ENCODE measurements at regions not wholly inside any gene's neighbourhood (a gene's known extent, or its start where the extent isn't known, plus 50 kb on each side); places are given as distances from the start of the nearest gene placed in this dataset.

DNA sequence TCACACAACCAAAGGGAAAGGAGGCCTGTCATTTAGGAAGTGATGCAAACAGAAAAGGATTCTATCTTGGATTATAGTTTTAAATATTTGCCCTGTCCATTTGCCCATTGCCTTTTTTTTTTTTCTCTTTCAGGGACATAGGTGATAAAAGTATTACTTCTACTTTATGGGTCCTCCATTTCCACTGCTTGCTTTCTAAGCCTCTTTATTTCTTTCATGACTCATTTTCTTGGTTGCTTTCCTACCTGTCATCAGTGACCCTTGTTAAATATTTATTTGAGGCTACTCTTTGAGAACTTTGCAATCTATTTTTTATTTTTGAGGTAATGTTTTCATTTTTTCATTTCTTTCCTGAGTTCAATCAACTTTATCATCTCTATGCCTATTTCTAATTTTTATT lies 522.9 kb upstream of the ARRDC3 start:
- no peaks in the 10 kb centered on the region for H3K9me3 Mint-ChIP-seq
- no peak for ATAC-seq
- no peak overlapping the region for H3K27ac Mint-ChIP-seq
- no peak overlapping the region for H3K4me3 Mint-ChIP-seq
- H3K36me3 Mint-ChIP-seq, result no peaks in the 10 kb centered on the region
- H3K4me1 Mint-ChIP-seq, result peaks cover 21% of the 10 kb centered on the region
- DNase-seq (ENCODE audit: low spot score), result no peak
- ChIA-PET POLR2A (no interaction called here), CTCF (no interaction called here)
- TF ChIP-seq, protein P1, sequence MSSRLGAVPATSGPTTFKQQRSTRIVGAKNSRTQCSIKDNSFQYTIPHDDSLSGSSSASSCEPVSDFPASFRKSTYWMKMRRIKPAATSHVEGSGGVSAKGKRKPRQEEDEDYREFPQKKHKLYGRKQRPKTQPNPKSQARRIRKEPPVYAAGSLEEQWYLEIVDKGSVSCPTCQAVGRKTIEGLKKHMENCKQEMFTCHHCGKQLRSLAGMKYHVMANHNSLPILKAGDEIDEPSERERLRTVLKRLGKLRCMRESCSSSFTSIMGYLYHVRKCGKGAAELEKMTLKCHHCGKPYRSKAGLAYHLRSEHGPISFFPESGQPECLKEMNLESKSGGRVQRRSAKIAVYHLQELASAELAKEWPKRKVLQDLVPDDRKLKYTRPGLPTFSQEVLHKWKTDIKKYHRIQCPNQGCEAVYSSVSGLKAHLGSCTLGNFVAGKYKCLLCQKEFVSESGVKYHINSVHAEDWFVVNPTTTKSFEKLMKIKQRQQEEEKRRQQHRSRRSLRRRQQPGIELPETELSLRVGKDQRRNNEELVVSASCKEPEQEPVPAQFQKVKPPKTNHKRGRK (CRISPR knock-in tag; IDR thresholded peaks at IDR 0.05; ENCODE audit: borderline replicate concordance), result no peak
- TF ChIP-seq, protein P2, sequence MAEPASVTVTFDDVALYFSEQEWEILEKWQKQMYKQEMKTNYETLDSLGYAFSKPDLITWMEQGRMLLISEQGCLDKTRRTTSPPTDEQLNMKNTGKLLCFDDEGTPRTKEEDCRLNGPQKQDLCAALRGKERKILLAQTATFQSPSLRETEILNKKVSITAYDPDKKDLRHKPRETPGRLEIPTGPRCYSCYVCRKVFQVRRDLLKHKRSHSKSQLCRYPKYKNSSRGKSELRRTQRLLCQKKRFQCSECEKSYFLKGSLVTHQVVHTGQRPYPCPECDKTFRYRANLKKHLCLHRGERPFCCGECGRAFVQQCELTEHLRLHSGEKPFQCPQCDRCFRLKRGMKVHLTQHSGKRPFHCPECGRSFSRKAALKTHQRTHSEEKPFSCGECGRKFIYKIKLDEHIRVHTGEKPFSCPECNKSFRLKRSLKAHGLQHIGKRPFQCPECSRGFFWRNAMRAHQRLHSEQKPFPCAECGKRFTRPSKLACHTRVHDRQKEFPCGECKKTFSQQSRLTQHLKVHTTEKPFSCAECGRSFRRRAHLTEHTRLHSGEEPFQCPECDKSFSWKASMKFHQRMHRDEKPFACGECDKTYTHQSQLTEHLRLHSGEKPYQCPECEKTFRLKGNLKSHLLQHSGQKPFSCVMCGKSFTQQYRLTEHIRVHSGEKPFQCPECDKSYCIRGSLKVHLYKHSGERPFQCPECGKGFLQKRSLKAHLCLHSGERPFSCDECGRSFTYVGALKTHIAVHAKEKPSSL (CRISPR knock-in tag; conservative IDR thresholded peaks at IDR 0.05), result no peak
- H3K27me3 Mint-ChIP-seq (ENCODE audit: low read depth), result no peaks in the 10 kb centered on the region

- Mint-ChIP-seq H3K27me3 (ENCODE audit: low read depth) (no peaks in the 10 kb centered on the region), H3K36me3 (no peaks in the 10 kb centered on the region), H3K4me3 (no peak overlapping the region), H3K27ac (no peak overlapping the region), H3K9me3 (no peaks in the 10 kb centered on the region), H3K4me1 (peaks cover 12% of the 10 kb centered on the region)
- TF ChIP-seq ATF2 (CRISPR knock-in tag; IDR thresholded peaks at IDR 0.05; ENCODE audit: borderline replicate concordance, low read depth) (no peak), CREB1 (CRISPR knock-in tag; IDR thresholded peaks at IDR 0.05) (no peak), TP53 (CRISPR knock-in tag; IDR thresholded peaks at IDR 0.05) (no peak), ZNF396 (CRISPR knock-in tag; IDR thresholded peaks at IDR 0.05; ENCODE audit: borderline replicate concordance) (no peak), IRF2 (CRISPR knock-in tag; IDR thresholded peaks at IDR 0.05; ENCODE audit: borderline replicate concordance, low read depth) (no peak), NR2C2 (CRISPR knock-in tag; IDR thresholded peaks at IDR 0.05) (no peak)
- TF ChIP-seq, protein P3, sequence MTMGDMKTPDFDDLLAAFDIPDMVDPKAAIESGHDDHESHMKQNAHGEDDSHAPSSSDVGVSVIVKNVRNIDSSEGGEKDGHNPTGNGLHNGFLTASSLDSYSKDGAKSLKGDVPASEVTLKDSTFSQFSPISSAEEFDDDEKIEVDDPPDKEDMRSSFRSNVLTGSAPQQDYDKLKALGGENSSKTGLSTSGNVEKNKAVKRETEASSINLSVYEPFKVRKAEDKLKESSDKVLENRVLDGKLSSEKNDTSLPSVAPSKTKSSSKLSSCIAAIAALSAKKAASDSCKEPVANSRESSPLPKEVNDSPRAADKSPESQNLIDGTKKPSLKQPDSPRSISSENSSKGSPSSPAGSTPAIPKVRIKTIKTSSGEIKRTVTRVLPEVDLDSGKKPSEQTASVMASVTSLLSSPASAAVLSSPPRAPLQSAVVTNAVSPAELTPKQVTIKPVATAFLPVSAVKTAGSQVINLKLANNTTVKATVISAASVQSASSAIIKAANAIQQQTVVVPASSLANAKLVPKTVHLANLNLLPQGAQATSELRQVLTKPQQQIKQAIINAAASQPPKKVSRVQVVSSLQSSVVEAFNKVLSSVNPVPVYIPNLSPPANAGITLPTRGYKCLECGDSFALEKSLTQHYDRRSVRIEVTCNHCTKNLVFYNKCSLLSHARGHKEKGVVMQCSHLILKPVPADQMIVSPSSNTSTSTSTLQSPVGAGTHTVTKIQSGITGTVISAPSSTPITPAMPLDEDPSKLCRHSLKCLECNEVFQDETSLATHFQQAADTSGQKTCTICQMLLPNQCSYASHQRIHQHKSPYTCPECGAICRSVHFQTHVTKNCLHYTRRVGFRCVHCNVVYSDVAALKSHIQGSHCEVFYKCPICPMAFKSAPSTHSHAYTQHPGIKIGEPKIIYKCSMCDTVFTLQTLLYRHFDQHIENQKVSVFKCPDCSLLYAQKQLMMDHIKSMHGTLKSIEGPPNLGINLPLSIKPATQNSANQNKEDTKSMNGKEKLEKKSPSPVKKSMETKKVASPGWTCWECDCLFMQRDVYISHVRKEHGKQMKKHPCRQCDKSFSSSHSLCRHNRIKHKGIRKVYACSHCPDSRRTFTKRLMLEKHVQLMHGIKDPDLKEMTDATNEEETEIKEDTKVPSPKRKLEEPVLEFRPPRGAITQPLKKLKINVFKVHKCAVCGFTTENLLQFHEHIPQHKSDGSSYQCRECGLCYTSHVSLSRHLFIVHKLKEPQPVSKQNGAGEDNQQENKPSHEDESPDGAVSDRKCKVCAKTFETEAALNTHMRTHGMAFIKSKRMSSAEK (CRISPR knock-in tag; IDR thresholded peaks at IDR 0.05; ENCODE audit: borderline replicate concordance), result no peak
- TF ChIP-seq, protein P4, sequence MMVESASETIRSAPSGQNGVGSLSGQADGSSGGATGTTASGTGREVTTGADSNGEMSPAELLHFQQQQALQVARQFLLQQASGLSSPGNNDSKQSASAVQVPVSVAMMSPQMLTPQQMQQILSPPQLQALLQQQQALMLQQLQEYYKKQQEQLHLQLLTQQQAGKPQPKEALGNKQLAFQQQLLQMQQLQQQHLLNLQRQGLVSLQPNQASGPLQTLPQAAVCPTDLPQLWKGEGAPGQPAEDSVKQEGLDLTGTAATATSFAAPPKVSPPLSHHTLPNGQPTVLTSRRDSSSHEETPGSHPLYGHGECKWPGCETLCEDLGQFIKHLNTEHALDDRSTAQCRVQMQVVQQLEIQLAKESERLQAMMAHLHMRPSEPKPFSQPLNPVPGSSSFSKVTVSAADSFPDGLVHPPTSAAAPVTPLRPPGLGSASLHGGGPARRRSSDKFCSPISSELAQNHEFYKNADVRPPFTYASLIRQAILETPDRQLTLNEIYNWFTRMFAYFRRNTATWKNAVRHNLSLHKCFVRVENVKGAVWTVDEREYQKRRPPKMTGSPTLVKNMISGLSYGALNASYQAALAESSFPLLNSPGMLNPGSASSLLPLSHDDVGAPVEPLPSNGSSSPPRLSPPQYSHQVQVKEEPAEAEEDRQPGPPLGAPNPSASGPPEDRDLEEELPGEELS (CRISPR knock-in tag; IDR thresholded peaks at IDR 0.05), result no peak
- TF ChIP-seq, protein P5, sequence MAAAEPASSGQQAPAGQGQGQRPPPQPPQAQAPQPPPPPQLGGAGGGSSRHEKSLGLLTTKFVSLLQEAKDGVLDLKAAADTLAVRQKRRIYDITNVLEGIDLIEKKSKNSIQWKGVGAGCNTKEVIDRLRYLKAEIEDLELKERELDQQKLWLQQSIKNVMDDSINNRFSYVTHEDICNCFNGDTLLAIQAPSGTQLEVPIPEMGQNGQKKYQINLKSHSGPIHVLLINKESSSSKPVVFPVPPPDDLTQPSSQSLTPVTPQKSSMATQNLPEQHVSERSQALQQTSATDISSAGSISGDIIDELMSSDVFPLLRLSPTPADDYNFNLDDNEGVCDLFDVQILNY (CRISPR knock-in tag; IDR thresholded peaks at IDR 0.05), result no peak
- ATAC-seq, result no peak
- ChIA-PET CTCF (interaction anchor here (0.7 kb wide), 1 partner anchor 256 kb away, joined by 3 read pairs; no protein-coding TSS in a partner anchor), POLR2A (no interaction called here)
- DNase-seq (ENCODE audit: low spot score), result no peak
Observed at GRCh38 chr5:91898898-91899297, 515.8 kb upstream of the ARRDC3 start.
